Suprapubic skin (tissue), 4 donors: ENCODE measurements at regions not wholly inside any gene's neighbourhood (a gene's known extent, or its start where the extent isn't known, plus 50 kb on each side); places are given as distances from the start of the nearest gene placed in this dataset.

ENCODE experiments used
- POLR2A ChIP-seq, 2 donors: fragments of 450-650 bp; IDR thresholded peaks; one replicate each; pipeline ENCODE4 v1.6.1; 2017; ENCODE audit warnings: antibody characterized with exemption in 2 of 2, mild to moderate bottlenecking in 2 of 2, moderate library complexity in 2 of 2
- POLR2AphosphoS5 ChIP-seq, 3 donors: sonication (generic); formaldehyde crosslinking; IDR thresholded peaks; one replicate each; pipeline ENCODE4 v1.6.1; 2017; ENCODE audit warnings: antibody characterized with exemption in 3 of 3
- TF ChIP-seq, protein P1 (sequence below), 2 donors: fragments of 200-600 bp in 1 of 2; fragments of 450-650 bp in 1 of 2; sonication (generic) in 1 of 2; IDR thresholded peaks; one replicate each; pipeline ENCODE4 v1.5.1; 2016 to 2019; ENCODE audit warnings: antibody characterized with exemption in 2 of 2, mild to moderate bottlenecking in 1 of 2, moderate library complexity in 1 of 2

DNA sequence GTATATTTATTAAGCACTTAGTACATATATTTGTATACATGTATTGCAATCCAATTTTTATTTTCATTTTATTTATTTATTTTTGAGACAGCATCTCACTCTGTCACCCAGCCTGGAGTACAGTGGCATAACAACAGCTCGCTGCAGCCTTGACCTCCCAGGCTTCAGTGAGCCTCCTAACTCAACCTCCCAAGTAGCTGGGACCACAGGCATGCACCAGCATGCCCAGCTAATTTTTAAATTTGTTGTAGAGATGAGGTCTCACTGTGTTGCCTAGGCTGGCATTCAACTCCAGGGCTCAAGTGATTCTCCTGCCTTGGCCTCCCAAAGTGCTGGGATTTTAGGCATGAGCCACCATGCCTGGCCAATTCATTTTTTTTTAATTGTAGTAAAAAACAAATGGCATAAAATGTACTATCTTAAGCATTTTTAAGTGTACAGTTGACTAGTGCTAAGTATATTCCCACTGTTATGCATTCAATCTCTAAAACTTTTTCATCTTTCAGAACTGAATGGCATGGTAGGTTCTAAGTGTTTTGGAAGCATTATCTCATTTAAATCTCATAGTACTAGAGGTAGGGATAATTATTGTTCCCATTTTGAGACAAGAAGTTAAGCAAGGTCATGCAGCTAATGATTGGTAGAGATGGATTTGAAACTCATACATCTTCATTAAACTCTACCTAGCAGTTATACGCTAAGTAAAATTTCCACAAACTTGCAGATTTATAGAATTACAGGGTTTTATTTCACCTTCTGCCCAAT is 264.0 kb upstream of the NFE2L3 start:
- no peak for TF ChIP-seq POLR2A (IDR thresholded peaks at IDR 0.05)
- TF ChIP-seq, protein P1, sequence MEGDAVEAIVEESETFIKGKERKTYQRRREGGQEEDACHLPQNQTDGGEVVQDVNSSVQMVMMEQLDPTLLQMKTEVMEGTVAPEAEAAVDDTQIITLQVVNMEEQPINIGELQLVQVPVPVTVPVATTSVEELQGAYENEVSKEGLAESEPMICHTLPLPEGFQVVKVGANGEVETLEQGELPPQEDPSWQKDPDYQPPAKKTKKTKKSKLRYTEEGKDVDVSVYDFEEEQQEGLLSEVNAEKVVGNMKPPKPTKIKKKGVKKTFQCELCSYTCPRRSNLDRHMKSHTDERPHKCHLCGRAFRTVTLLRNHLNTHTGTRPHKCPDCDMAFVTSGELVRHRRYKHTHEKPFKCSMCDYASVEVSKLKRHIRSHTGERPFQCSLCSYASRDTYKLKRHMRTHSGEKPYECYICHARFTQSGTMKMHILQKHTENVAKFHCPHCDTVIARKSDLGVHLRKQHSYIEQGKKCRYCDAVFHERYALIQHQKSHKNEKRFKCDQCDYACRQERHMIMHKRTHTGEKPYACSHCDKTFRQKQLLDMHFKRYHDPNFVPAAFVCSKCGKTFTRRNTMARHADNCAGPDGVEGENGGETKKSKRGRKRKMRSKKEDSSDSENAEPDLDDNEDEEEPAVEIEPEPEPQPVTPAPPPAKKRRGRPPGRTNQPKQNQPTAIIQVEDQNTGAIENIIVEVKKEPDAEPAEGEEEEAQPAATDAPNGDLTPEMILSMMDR (IDR thresholded peaks at IDR 0.05), result no peak
- no peak for TF ChIP-seq POLR2AphosphoS5 (IDR thresholded peaks at IDR 0.05)
